ENCODE measurements at regions not wholly inside any gene's neighbourhood (a gene's known extent, or its start where the extent isn't known, plus 50 kb on each side); places are given as distances from the start of the nearest gene placed in this dataset.

DNA sequence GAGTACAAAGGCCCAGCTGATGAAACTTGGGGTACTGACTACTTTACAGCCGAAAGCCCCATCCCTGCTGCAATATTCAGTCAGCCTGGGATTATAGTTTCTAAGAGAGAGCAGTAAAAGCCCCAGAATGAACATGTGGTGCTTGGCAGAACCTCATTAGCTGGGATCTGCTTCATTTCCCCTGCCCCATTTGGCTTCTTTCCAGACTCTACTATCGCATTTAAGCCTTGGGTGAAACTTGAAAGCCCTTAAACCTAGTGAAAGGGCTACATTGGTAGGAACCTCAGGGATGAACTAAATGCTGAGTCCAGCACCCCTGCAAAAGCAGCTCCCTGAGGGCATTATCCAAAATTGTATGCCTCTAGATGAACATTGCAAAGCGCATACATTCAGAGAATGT lies 631.1 kb downstream of the ACTL7B start:
- Histone ChIP-seq H3F3A (replicated peaks; ENCODE audit: low read depth) (no peaks in the 10 kb centered on the region), H2AFZ (no peak overlapping the region), H4K20me1 (replicated peaks; ENCODE audit: insufficient read depth) (no peaks in the 10 kb centered on the region), H3K36me3 (ENCODE audit: insufficient read depth) (no peaks in the 10 kb centered on the region), H3K9me2 (ENCODE audit: insufficient read depth) (peaks cover 24% of the 10 kb centered on the region), H3K27ac (ENCODE audit: low read depth) (no peak overlapping the region), H3K27me3 (ENCODE audit: insufficient read depth) (no peaks in the 10 kb centered on the region), H3K4me1 (ENCODE audit: insufficient read depth) (peaks cover 10% of the 10 kb centered on the region), H3K4me2 (no peak overlapping the region), H3K79me2 (replicated peaks; ENCODE audit: insufficient read depth) (no peaks in the 10 kb centered on the region), H3K4me3 (no peak overlapping the region)
- no peak for TF ChIP-seq ZNF331 (CRISPR knock-in tag; IDR thresholded peaks at IDR 0.05; ENCODE audit: low read depth)
- TF ChIP-seq, protein P1, sequence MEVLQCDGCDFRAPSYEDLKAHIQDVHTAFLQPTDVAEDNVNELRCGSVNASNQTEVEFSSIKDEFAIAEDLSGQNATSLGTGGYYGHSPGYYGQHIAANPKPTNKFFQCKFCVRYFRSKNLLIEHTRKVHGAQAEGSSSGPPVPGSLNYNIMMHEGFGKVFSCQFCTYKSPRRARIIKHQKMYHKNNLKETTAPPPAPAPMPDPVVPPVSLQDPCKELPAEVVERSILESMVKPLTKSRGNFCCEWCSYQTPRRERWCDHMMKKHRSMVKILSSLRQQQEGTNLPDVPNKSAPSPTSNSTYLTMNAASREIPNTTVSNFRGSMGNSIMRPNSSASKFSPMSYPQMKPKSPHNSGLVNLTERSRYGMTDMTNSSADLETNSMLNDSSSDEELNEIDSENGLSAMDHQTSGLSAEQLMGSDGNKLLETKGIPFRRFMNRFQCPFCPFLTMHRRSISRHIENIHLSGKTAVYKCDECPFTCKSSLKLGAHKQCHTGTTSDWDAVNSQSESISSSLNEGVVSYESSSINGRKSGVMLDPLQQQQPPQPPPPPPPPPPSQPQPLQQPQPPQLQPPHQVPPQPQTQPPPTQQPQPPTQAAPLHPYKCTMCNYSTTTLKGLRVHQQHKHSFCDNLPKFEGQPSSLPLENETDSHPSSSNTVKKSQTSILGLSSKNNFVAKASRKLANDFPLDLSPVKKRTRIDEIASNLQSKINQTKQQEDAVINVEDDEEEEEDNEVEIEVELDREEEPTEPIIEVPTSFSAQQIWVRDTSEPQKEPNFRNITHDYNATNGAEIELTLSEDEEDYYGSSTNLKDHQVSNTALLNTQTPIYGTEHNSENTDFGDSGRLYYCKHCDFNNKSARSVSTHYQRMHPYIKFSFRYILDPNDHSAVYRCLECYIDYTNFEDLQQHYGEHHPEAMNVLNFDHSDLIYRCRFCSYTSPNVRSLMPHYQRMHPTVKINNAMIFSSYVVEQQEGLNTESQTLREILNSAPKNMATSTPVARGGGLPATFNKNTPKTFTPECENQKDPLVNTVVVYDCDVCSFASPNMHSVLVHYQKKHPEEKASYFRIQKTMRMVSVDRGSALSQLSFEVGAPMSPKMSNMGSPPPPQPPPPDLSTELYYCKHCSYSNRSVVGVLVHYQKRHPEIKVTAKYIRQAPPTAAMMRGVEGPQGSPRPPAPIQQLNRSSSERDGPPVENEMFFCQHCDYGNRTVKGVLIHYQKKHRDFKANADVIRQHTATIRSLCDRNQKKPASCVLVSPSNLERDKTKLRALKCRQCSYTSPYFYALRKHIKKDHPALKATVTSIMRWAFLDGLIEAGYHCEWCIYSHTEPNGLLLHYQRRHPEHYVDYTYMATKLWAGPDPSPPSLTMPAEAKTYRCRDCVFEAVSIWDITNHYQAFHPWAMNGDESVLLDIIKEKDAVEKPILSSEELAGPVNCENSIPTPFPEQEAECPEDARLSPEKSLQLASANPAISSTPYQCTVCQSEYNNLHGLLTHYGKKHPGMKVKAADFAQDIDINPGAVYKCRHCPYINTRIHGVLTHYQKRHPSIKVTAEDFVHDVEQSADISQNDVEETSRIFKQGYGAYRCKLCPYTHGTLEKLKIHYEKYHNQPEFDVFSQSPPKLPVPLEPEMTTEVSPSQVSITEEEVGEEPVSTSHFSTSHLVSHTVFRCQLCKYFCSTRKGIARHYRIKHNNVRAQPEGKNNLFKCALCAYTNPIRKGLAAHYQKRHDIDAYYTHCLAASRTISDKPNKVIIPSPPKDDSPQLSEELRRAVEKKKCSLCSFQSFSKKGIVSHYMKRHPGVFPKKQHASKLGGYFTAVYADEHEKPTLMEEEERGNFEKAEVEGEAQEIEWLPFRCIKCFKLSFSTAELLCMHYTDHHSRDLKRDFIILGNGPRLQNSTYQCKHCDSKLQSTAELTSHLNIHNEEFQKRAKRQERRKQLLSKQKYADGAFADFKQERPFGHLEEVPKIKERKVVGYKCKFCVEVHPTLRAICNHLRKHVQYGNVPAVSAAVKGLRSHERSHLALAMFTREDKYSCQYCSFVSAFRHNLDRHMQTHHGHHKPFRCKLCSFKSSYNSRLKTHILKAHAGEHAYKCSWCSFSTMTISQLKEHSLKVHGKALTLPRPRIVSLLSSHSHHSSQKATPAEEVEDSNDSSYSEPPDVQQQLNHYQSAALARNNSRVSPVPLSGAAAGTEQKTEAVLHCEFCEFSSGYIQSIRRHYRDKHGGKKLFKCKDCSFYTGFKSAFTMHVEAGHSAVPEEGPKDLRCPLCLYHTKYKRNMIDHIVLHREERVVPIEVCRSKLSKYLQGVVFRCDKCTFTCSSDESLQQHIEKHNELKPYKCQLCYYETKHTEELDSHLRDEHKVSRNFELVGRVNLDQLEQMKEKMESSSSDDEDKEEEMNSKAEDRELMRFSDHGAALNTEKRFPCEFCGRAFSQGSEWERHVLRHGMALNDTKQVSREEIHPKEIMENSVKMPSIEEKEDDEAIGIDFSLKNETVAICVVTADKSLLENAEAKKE (CRISPR knock-in tag; IDR thresholded peaks at IDR 0.05): no peak
- H3K4me3 Mint-ChIP-seq: no peak overlapping the region
- H3K36me3 Mint-ChIP-seq (ENCODE audit: low read depth): no peaks in the 10 kb centered on the region
- no peaks in the 10 kb centered on the region for H3K27me3 Mint-ChIP-seq (ENCODE audit: insufficient read depth, low read depth, poor library complexity)
- H3K9me3 Mint-ChIP-seq: peaks cover 2% of the 10 kb centered on the region; the same call in 2 of the 3 replicates
- H3K4me1 Mint-ChIP-seq: peaks cover 15% of the 10 kb centered on the region
- DNase-seq (ENCODE audit: low spot score) (no peak), ATAC-seq (no peak)
- H3K27ac Mint-ChIP-seq: no peak overlapping the region

- Mint-ChIP-seq H3K4me1 (peaks cover 2% of the 10 kb centered on the region; the same call in 1 of the 3 replicates), H3K27ac (no peak overlapping the region), H3K27me3 (ENCODE audit: insufficient read depth, low read depth, poor library complexity) (no peaks in the 10 kb centered on the region), H3K4me3 (no peak overlapping the region), H3K9me3 (no peaks in the 10 kb centered on the region), H3K36me3 (ENCODE audit: low read depth) (no peaks in the 10 kb centered on the region)
- no peaks in the 10 kb centered on the region for H3K27me3 ChIP-seq (ENCODE audit: insufficient read depth)
- no peaks in the 10 kb centered on the region for H3K4me1 ChIP-seq (ENCODE audit: insufficient read depth)
- no peak overlapping the region for H2AFZ ChIP-seq
- H3K9me2 ChIP-seq (ENCODE audit: insufficient read depth): peaks cover 20% of the 10 kb centered on the region
- H3K36me3 ChIP-seq (ENCODE audit: insufficient read depth): no peaks in the 10 kb centered on the region
- H3F3A ChIP-seq (replicated peaks; ENCODE audit: low read depth): no peaks in the 10 kb centered on the region
- H4K20me1 ChIP-seq (replicated peaks; ENCODE audit: insufficient read depth): no peaks in the 10 kb centered on the region
- no peak for ATAC-seq
- no peak overlapping the region for H3K4me3 ChIP-seq
- H3K27ac ChIP-seq (ENCODE audit: low read depth): no peak overlapping the region
- H3K79me2 ChIP-seq (replicated peaks; ENCODE audit: insufficient read depth): no peaks in the 10 kb centered on the region
- H3K4me2 ChIP-seq: no peak overlapping the region
- no peak for DNase-seq (ENCODE audit: low spot score)
- TF ChIP-seq, protein P1 (CRISPR knock-in tag; IDR thresholded peaks at IDR 0.05): no peak
- TF ChIP-seq POLR2AphosphoS5 (IDR thresholded peaks at IDR 0.05; ENCODE audit: low read depth): no peak
- no peak for TF ChIP-seq CTCF (conservative IDR thresholded peaks at IDR 0.05; ENCODE audit: low read depth in 2 of 2)
These were observed 636.1 kb downstream of the ACTL7B start for GRCh38 chr9:108219664-108220063.

Data from GM23338 (cell line).